ENCODE measurements at regions not wholly inside any gene's neighbourhood (a gene's known extent, or its start where the extent isn't known, plus 50 kb on each side); places are given as distances from the start of the nearest gene placed in this dataset.

GRCh38 chr6:166004876-166005275 is 162.8 kb downstream of the TBXT start:
- POLR2A ChIA-PET = no interaction called here
- H3K4me3 ChIP-seq (replicated peaks in 1 of 3; ENCODE audit: insufficient read depth in 1 of 3, low read depth in 2 of 3, low read length in 3 of 3) = no peak overlapping the region
- no peaks in the 10 kb centered on the region for H3K9me3 ChIP-seq (ENCODE audit: low read length)
- ATAC-seq (no peak), FAIRE-seq (no peak), DNase-seq (ENCODE audit: low spot score) (no peak)
- H3K4me2 ChIP-seq (ENCODE audit: low read depth, low read length) = no peak overlapping the region
- H3K79me2 ChIP-seq (ENCODE audit: insufficient read depth, low read length) = no peaks in the 10 kb centered on the region
- H3K36me3 ChIP-seq (replicated peaks in 1 of 2; ENCODE audit: control insufficient read depth in 1 of 2, insufficient read depth in 2 of 2, low read length in 2 of 2) = no peaks in the 10 kb centered on the region
- H3K9ac ChIP-seq (ENCODE audit: insufficient read depth, low read depth, low read length) = no peak overlapping the region
- 56% methylated on average over 12 of the region's 12 CpGs for WGBS (ENCODE audit: low lambda C conversion rate)
- intact Hi-C loops (cut with micrococcal nuclease; ENCODE audit: unreplicated experiment) (no loop called here), in situ Hi-C loops (cut with HindIII; ENCODE audit: extremely low pct_ligation_motif_present, low pct_unique_long_range_greater_than_20kb) (no loop called here)
- no TSS peak for BruUV-seq (replicated peaks)
- H3K4me1 ChIP-seq (ENCODE audit: insufficient read depth, low read length) = no peaks in the 10 kb centered on the region
- no peaks in the 10 kb centered on the region for H4K20me1 ChIP-seq (ENCODE audit: insufficient read depth, low read length)
- peaks cover 6 to 59% of the 10 kb centered on the region in 2 experiments for H3K27me3 ChIP-seq (ENCODE audit: control insufficient read depth in 1 of 2, insufficient read depth in 2 of 2, low read length in 2 of 2)
- H3K27ac ChIP-seq (ENCODE audit: extremely low read length, insufficient read depth, low read length) = no peak overlapping the region
- CTCF ChIA-PET (ENCODE audit: low intra/inter-chr PET ratio, low total read pairs) = no interaction called here
- H2AFZ ChIP-seq (ENCODE audit: low read length) = no peak overlapping the region
- TF ChIP-seq, protein P1, sequence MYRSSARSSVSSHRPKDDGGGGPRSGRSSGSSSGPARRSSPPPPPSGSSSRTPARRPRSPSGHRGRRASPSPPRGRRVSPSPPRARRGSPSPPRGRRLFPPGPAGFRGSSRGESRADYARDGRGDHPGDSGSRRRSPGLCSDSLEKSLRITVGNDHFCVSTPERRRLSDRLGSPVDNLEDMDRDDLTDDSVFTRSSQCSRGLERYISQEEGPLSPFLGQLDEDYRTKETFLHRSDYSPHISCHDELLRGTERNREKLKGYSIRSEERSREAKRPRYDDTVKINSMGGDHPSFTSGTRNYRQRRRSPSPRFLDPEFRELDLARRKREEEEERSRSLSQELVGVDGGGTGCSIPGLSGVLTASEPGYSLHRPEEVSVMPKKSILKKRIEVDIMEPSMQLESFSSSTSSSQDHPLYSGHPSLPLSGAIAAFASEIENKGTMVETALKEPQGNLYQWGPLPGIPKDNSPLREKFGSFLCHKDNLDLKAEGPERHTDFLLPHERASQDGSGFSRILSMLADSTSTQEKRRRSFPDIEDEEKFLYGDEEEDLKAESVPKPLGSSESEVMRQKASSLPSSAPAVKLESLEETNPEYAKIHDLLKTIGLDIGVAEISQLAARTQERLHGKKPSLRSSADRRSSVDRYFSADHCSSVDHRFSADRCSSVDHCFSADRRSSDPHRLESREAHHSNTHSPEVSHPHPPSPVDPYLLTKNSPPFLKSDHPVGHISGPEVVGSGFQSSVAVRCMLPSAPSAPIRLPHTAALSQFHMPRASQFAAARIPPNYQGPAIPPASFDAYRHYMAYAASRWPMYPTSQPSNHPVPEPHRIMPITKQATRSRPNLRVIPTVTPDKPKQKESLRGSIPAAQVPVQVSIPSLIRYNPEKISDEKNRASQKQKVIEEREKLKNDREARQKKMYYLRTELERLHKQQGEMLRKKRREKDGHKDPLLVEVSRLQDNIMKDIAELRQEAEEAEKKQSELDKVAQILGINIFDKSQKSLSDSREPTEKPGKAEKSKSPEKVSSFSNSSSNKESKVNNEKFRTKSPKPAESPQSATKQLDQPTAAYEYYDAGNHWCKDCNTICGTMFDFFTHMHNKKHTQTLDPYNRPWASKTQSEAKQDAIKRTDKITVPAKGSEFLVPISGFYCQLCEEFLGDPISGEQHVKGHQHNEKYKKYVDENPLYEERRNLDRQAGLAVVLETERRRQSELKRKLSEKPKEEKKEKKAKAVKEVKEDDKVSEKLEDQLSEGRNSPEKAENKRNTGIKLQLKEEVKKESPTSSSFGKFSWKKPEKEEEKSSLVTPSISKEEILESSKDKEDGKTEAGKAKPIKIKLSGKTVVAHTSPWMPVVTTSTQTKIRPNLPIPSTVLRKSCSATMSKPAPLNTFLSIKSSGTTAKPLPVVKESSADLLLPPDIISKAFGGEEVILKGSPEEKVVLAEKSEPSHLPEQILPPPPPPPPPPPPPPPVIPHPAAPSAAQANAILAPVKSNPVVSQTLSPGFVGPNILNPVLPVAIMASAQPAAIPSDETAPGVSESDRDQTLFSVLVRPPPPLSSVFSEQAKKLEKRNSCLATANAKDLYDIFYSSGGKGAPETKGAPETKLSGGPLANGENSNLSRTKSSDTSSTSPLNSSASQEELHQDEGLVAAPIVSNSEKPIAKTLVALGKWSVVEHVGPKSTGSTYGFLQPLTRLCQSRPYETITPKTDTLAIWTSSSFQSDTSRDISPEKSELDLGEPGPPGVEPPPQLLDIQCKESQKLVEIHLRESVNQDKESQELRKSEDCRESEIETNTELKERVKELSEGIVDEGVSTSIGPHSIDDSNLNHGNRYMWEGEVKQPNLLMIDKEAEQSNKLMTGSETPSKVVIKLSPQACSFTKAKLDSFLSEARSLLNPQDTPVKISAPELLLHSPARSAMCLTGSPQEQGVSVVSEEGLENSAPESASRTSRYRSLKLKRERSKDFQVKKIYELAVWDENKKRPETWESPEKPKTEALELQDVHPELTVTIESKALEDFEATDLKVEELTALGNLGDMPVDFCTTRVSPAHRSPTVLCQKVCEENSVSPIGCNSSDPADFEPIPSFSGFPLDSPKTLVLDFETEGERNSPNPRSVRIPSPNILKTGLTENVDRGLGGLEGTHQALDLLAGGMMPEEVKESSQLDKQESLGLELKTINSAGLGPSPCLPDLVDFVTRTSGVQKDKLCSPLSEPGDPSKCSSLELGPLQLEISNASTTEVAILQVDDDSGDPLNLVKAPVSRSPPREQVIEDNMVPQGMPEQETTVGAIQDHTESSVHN (CRISPR knock-in tag; IDR thresholded peaks at IDR 0.05) = no peak
- TF ChIP-seq PRDM15 (CRISPR knock-in tag; IDR thresholded peaks at IDR 0.05) (no peak), NR0B2 (CRISPR knock-in tag; IDR thresholded peaks at IDR 0.05) (no peak), MED8 (CRISPR knock-in tag; IDR thresholded peaks at IDR 0.05; ENCODE audit: insufficient replicate concordance) (no peak), ZNF264 (CRISPR knock-in tag; IDR thresholded peaks at IDR 0.05) (no peak), ZNF746 (CRISPR knock-in tag; IDR thresholded peaks at IDR 0.05) (no peak)
- TF ChIP-seq, protein P2, sequence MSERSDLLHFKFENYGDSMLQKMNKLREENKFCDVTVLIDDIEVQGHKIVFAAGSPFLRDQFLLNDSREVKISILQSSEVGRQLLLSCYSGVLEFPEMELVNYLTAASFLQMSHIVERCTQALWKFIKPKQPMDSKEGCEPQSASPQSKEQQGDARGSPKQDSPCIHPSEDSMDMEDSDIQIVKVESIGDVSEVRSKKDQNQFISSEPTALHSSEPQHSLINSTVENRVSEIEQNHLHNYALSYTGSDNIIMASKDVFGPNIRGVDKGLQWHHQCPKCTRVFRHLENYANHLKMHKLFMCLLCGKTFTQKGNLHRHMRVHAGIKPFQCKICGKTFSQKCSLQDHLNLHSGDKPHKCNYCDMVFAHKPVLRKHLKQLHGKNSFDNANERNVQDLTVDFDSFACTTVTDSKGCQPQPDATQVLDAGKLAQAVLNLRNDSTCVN (CRISPR knock-in tag; IDR thresholded peaks at IDR 0.05; ENCODE audit: borderline replicate concordance) = no peak
- TF ChIP-seq, protein P3, sequence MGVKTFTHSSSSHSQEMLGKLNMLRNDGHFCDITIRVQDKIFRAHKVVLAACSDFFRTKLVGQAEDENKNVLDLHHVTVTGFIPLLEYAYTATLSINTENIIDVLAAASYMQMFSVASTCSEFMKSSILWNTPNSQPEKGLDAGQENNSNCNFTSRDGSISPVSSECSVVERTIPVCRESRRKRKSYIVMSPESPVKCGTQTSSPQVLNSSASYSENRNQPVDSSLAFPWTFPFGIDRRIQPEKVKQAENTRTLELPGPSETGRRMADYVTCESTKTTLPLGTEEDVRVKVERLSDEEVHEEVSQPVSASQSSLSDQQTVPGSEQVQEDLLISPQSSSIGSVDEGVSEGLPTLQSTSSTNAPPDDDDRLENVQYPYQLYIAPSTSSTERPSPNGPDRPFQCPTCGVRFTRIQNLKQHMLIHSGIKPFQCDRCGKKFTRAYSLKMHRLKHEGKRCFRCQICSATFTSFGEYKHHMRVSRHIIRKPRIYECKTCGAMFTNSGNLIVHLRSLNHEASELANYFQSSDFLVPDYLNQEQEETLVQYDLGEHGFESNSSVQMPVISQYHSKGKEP (CRISPR knock-in tag; IDR thresholded peaks at IDR 0.05) = no peak
